HepG2 (cell line): ENCODE measurements at regions not wholly inside any gene's neighbourhood (a gene's known extent, or its start where the extent isn't known, plus 50 kb on each side); places are given as distances from the start of the nearest gene placed in this dataset.

Source experiments
- CENPBD1 ChIP-seq: sonication (generic); formaldehyde crosslinking; IDR thresholded peaks from 2 replicates; pipeline ENCODE4 v1.8.0; 2022; ENCODE audit warnings: missing genetic modification reagents, low read depth, mild to moderate bottlenecking, borderline replicate concordance
- HNF1A ChIP-seq, 2 experiments: sonication (generic) in 1 of 2; formaldehyde crosslinking in 1 of 2; IDR thresholded peaks; 2 replicates each; pipeline versions ENCODE4 v1.4.0 to v1.6.1; 2016 to 2020; ENCODE audit warnings: borderline replicate concordance in 1 of 2, low read depth in 1 of 2, mild to moderate bottlenecking in 1 of 2, missing genetic modification reagents in 1 of 2
- HNRNPL ChIP-seq: fragments of 200-400 bp; formaldehyde crosslinking; IDR thresholded peaks from 2 replicates; pipeline ENCODE4 v1.6.1; 2017; ENCODE audit warnings: mild to moderate bottlenecking, low read depth, low read length
- KLF15 ChIP-seq: sonication (generic); formaldehyde crosslinking; IDR thresholded peaks from 2 replicates; pipeline ENCODE4 v1.8.1; 2023; ENCODE audit warnings: borderline replicate concordance, mild to moderate bottlenecking, inconsistent platforms, missing genetic modification reagents, mixed read lengths
- MED8 ChIP-seq: sonication (generic); formaldehyde crosslinking; IDR thresholded peaks from 2 replicates; pipeline ENCODE4 v1.8.1; 2023; ENCODE audit warnings: mild to moderate bottlenecking, missing genetic modification reagents; ENCODE audit not compliant: insufficient replicate concordance
- NCOA1 ChIP-seq: sonication (generic); formaldehyde crosslinking; IDR thresholded peaks from 2 replicates; pipeline ENCODE4 v1.9.0; 2021; ENCODE audit warnings: missing genetic modification reagents
- NCOA5 ChIP-seq: sonication (generic); formaldehyde crosslinking; IDR thresholded peaks from 2 replicates; pipeline ENCODE4 v1.4.0; 2020; ENCODE audit warnings: missing genetic modification reagents
- RERE ChIP-seq: IDR thresholded peaks from 2 replicates; pipeline ENCODE4 v1.6.1; 2016; ENCODE audit warnings: low read depth, missing genetic modification reagents, missing compliant biosample characterization
- RFX1 ChIP-seq: fragments of 450-650 bp; IDR thresholded peaks from 2 replicates; pipeline ENCODE4 v1.6.1; 2017
- SP5 ChIP-seq: IDR thresholded peaks from 2 replicates; pipeline ENCODE4 v1.6.1; 2016; ENCODE audit warnings: low read depth, borderline replicate concordance
- TFDP2 ChIP-seq: sonication (generic); formaldehyde crosslinking; IDR thresholded peaks from 2 replicates; pipeline ENCODE4 v1.4.0; 2020; ENCODE audit warnings: missing genetic modification reagents
- THYN1 ChIP-seq: sonication (generic); formaldehyde crosslinking; IDR thresholded peaks from 2 replicates; pipeline ENCODE4 v1.8.1; 2023; ENCODE audit warnings: low read depth, mild to moderate bottlenecking, moderate library complexity, missing genetic modification reagents, borderline replicate concordance
- ZBTB43 ChIP-seq: sonication (generic); formaldehyde crosslinking; conservative IDR thresholded peaks from 2 replicates; pipeline ENCODE4 v1.4.0; 2020; ENCODE audit warnings: missing genetic modification reagents
- ZFP36L2 ChIP-seq: sonication (generic); formaldehyde crosslinking; IDR thresholded peaks from 2 replicates; pipeline ENCODE4 v1.4.0; 2020; ENCODE audit warnings: missing genetic modification reagents
- ZNF138 ChIP-seq: sonication (generic); formaldehyde crosslinking; IDR thresholded peaks from 2 replicates; pipeline ENCODE4 v1.5.0; 2020; ENCODE audit warnings: mild to moderate bottlenecking, low read depth, missing genetic modification reagents
- ZNF546 ChIP-seq: sonication (generic); formaldehyde crosslinking; conservative IDR thresholded peaks from 2 replicates; pipeline ENCODE4 v1.8.1; 2023; ENCODE audit warnings: mild to moderate bottlenecking, missing genetic modification reagents
- ZSCAN25 ChIP-seq: sonication (generic); formaldehyde crosslinking; IDR thresholded peaks from 2 replicates; pipeline ENCODE4 v1.8.0; 2022; ENCODE audit warnings: mild to moderate bottlenecking, missing genetic modification reagents

GRCh38 chr2:16067866-16068551, 127.7 kb downstream of the MYCN start (continued):
- TF ChIP-seq RERE (CRISPR knock-in tag) (peak; percentile 79), MED8 (no peak), ZBTB43 (CRISPR knock-in tag) (no peak; the same call in 1 of the 2 replicates), CENPBD1 (CRISPR knock-in tag) (no peak), ZNF138 (CRISPR knock-in tag) (no peak), SP5 (CRISPR knock-in tag) (peak; percentile 65), NCOA1 (no peak), ZNF546 (CRISPR knock-in tag) (no peak), TFDP2 (no peak), ZFP36L2 (CRISPR knock-in tag) (no peak), NCOA5 (no peak), THYN1 (CRISPR knock-in tag) (no peak), KLF15 (CRISPR knock-in tag) (no peak), HNF1A (IDR thresholded peaks at IDR 0.05; ENCODE audit: low read depth) (no peak), HNF1A (CRISPR knock-in tag; IDR thresholded peaks at IDR 0.05; ENCODE audit: borderline replicate concordance) (no peak), ZSCAN25 (no peak), RFX1 (no peak), HNRNPL (no peak)
